PC-9 (cell line): ENCODE measurements at regions not wholly inside any gene's neighbourhood (a gene's known extent, or its start where the extent isn't known, plus 50 kb on each side); places are given as distances from the start of the nearest gene placed in this dataset.

Experiments
- BruUV-seq: library from RNA; stranded (reverse); fragments of 400-500 nt; replicated peaks from 2 replicates; lab custom pipeline; 2021; lab: Mats Ljungman, UMichigan
- CTCF ChIA-PET: fragments of 300-600 bp; sonication (Branson Sonifier 250); formaldehyde crosslinking; loops from one replicate; lab custom pipeline; 2022; ENCODE audit warnings: antibody characterized with exemption; lab: Charles Lee
- POLR2A ChIA-PET: fragments of 300-600 bp; sonication (Branson Sonifier 250); formaldehyde crosslinking; loops from one replicate; lab custom pipeline; 2022; ENCODE audit warnings: antibody characterized with exemption; ENCODE audit not compliant: unreplicated experiment; lab: Charles Lee
- DNase-seq, 2 experiments: peaks; one replicate each; pipeline versions ENCODE4 v3.0.0 to v3.0.0-alpha.2; 2015 to 2022; ENCODE audit warnings: mixed read lengths in 1 of 2
- H2AFZ ChIP-seq: fragments of 200-600 bp; sonication (generic); 2 replicates; pipeline ENCODE4 v1.8.1; 2017; ENCODE audit warnings: antibody characterized with exemption
- H3F3A ChIP-seq: fragments of 200-600 bp; sonication (generic); 2 replicates; pipeline ENCODE4 v1.8.1; 2017; ENCODE audit warnings: antibody characterized with exemption, mild to moderate bottlenecking, low read depth; ENCODE audit not compliant: insufficient read depth
- H3K27ac ChIP-seq: fragments of 200-600 bp; sonication (generic); 2 replicates; pipeline ENCODE4 v1.6.1; 2016; ENCODE audit warnings: mixed run types
- H3K27me3 ChIP-seq: fragments of 200-600 bp; sonication (generic); 2 replicates; pipeline ENCODE4 v1.6.1; 2016; ENCODE audit warnings: low read depth, mixed run types; ENCODE audit not compliant: insufficient read depth
- H3K36me3 ChIP-seq: fragments of 200-600 bp; sonication (generic); 2 replicates; pipeline ENCODE4 v1.6.1; 2016; ENCODE audit warnings: low read depth, mixed run types
- H3K4me1 ChIP-seq: fragments of 200-600 bp; sonication (generic); replicated peaks from 2 replicates; pipeline ENCODE4 v1.6.1; 2016; ENCODE audit warnings: mixed run types; ENCODE audit not compliant: insufficient read depth
- H3K4me2 ChIP-seq: fragments of 200-600 bp; sonication (generic); 2 replicates; pipeline ENCODE4 v1.6.1; 2017; ENCODE audit warnings: mixed run types
- H3K4me3 ChIP-seq: fragments of 200-600 bp; sonication (generic); 2 replicates; pipeline ENCODE4 v1.6.1; 2016; ENCODE audit warnings: mixed run types
- H3K79me2 ChIP-seq: fragments of 200-600 bp; sonication (generic); 2 replicates; pipeline ENCODE4 v1.6.1; 2017; ENCODE audit warnings: low read depth, mixed run types
- H3K9me2 ChIP-seq: fragments of 200-600 bp; sonication (generic); 2 replicates; pipeline ENCODE4 v1.8.1; 2017; ENCODE audit warnings: mild to moderate bottlenecking; ENCODE audit not compliant: insufficient read depth
- H3K9me3 ChIP-seq: fragments of 200-600 bp; sonication (generic); 2 replicates; pipeline ENCODE4 v1.8.1; 2016; ENCODE audit warnings: low read depth; ENCODE audit not compliant: insufficient read depth
- H4K20me1 ChIP-seq: fragments of 200-600 bp; sonication (generic); 2 replicates; pipeline ENCODE4 v1.8.1; 2017; ENCODE audit not compliant: insufficient read depth
- EZH2 ChIP-seq: fragments of 200-600 bp; sonication (generic); IDR thresholded peaks from 2 replicates; pipeline ENCODE4 v1.8.0; 2017; ENCODE audit warnings: antibody characterized with exemption, low read depth
- intact Hi-C: fragments of 100-400 bp; cut with micrococcal nuclease; formaldehyde crosslinking; loops from one replicate; pipeline ENCODE4 v1.10.0; 2022; ENCODE audit not compliant: unreplicated experiment
- TF ChIP-seq, protein P1 (sequence below): fragments of 200-600 bp; sonication (generic); conservative IDR thresholded peaks from 2 replicates; pipeline ENCODE4 v1.6.1; 2017; ENCODE audit warnings: mixed run types, antibody characterized with exemption, mild to moderate bottlenecking, moderate library complexity

DNA sequence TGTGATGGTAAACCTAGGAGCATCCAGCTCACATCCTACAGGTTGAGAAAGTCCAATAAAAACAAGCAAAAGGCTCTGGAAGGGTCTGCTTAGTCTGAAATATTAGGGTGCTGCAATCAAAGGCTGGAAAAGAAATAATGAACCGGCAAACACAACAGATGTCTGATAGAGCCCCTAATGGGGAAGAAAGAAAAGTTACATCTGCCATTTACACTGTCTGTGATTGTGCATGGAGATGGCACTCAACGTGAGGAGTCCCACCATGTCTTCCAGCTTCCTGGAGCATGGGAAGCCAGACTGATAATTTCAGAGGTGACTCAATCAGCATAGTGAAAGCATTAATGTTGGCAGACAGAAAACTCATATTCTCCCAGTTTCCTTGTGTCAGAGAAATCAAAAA lies 307.8 kb downstream of the EPHA4 start:
- H3K9me3 ChIP-seq: no peaks in the 10 kb centered on the region
- no TSS peak for BruUV-seq
- H3K79me2 ChIP-seq: no peaks in the 10 kb centered on the region
- H3K27me3 ChIP-seq: no peaks in the 10 kb centered on the region
- no peak overlapping the region for H3K4me3 ChIP-seq
- intact Hi-C loops: no loop called here
- ChIA-PET CTCF (no interaction called here), POLR2A (no interaction called here)
- H4K20me1 ChIP-seq: no peaks in the 10 kb centered on the region
- TF ChIP-seq, protein P1, sequence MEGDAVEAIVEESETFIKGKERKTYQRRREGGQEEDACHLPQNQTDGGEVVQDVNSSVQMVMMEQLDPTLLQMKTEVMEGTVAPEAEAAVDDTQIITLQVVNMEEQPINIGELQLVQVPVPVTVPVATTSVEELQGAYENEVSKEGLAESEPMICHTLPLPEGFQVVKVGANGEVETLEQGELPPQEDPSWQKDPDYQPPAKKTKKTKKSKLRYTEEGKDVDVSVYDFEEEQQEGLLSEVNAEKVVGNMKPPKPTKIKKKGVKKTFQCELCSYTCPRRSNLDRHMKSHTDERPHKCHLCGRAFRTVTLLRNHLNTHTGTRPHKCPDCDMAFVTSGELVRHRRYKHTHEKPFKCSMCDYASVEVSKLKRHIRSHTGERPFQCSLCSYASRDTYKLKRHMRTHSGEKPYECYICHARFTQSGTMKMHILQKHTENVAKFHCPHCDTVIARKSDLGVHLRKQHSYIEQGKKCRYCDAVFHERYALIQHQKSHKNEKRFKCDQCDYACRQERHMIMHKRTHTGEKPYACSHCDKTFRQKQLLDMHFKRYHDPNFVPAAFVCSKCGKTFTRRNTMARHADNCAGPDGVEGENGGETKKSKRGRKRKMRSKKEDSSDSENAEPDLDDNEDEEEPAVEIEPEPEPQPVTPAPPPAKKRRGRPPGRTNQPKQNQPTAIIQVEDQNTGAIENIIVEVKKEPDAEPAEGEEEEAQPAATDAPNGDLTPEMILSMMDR: no peak
- no peak for TF ChIP-seq EZH2
- H3F3A ChIP-seq: no peaks in the 10 kb centered on the region
- no peaks in the 10 kb centered on the region for H3K4me1 ChIP-seq
- no peak overlapping the region for H3K4me2 ChIP-seq
- H3K27ac ChIP-seq: no peak overlapping the region
- DNase-seq: no peak
- H3K36me3 ChIP-seq: no peaks in the 10 kb centered on the region
- H3K9me2 ChIP-seq: no peaks in the 10 kb centered on the region
- no peak overlapping the region for H2AFZ ChIP-seq

DNA sequence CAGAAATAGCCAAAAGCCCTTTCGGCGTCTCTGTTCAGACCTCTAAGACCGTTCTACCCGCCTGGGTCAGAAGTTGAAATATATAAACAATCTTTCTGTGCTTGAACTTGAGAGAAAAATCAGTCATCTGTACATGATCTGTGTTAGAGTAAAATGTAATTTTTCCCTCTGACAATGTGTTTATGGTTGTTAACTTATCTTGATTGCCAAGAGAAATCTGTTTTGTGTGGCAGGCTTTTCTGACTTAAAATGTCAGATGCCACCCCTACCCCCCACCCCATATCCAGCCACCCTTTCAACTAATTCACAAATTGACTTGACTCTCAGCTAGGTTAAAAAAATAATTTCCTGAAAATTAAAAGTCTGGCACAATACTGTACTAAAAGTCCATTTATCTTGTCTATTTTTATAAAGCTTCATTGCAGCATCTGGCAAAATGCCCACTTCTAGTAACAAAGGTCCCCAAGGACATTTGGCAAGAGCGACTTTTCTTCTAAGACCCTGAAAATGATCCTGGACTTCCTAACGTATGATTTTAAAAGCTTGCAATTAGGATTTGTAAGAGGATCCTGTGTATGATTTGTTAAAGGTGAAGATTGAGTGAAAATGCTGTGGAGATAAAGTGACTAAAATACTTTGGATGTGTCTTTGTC lies 304.2 kb downstream of the EPHA4 start:
- ChIA-PET CTCF (interaction anchor here (0.6 kb wide), 1 partner anchor 148 kb away, joined by 8 read pairs; no protein-coding TSS in a partner anchor), POLR2A (no interaction called here)
- H3K27ac ChIP-seq: no peak overlapping the region
- H3F3A ChIP-seq: no peaks in the 10 kb centered on the region
- H3K4me2 ChIP-seq: no peak overlapping the region
- H3K4me1 ChIP-seq: no peaks in the 10 kb centered on the region
- no peaks in the 10 kb centered on the region for H3K36me3 ChIP-seq
- no TSS peak for BruUV-seq
- no peaks in the 10 kb centered on the region for H3K9me3 ChIP-seq
- no peak overlapping the region for H2AFZ ChIP-seq
- no peak for DNase-seq
- no peak overlapping the region for H3K4me3 ChIP-seq
- no peaks in the 10 kb centered on the region for H4K20me1 ChIP-seq
- TF ChIP-seq, protein P1: no peak
- TF ChIP-seq EZH2: no peak
- no peaks in the 10 kb centered on the region for H3K27me3 ChIP-seq
- intact Hi-C loops: no loop called here
- H3K79me2 ChIP-seq: no peaks in the 10 kb centered on the region
- H3K9me2 ChIP-seq: no peaks in the 10 kb centered on the region

DNA sequence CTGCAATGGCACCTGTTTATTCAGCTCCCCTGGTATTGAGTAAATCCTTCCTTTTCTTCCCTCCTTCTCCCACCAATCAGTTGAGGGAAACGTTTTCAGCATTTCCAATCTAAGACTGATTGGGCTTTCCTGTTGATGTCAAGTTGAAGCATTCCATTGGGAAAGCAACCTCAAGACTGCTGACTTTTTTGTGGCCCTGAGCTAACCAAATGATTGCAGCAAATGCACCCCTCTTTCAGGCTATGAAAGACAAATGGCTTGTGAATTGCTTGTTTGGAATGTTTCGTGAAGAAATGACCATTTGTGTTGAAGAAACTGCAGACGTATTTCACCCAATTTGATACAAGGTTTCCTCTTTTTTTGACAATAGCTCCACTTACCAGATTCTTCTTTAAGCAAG lies 303.5 kb downstream of the EPHA4 start:
- Histone ChIP-seq H3K27ac (no peak overlapping the region), H3K9me3 (no peaks in the 10 kb centered on the region), H3K4me3 (no peak overlapping the region), H3K27me3 (no peaks in the 10 kb centered on the region), H4K20me1 (no peaks in the 10 kb centered on the region), H3K4me1 (no peaks in the 10 kb centered on the region), H2AFZ (no peak overlapping the region), H3K79me2 (no peaks in the 10 kb centered on the region), H3K9me2 (no peaks in the 10 kb centered on the region), H3K4me2 (no peak overlapping the region), H3F3A (no peaks in the 10 kb centered on the region), H3K36me3 (no peaks in the 10 kb centered on the region)
- TF ChIP-seq EZH2: no peak
- TF ChIP-seq, protein P1: no peak
- intact Hi-C loops: no loop called here
- DNase-seq: no peak
- BruUV-seq: no TSS peak
- ChIA-PET POLR2A (no interaction called here), CTCF (no interaction called here)
